HepG2 (cell line): ENCODE measurements at regions not wholly inside any gene's neighbourhood (a gene's known extent, or its start where the extent isn't known, plus 50 kb on each side); places are given as distances from the start of the nearest gene placed in this dataset.

Experiments
- ATAC-seq: fragments of 200-7000 bp; cut with Tn5 transposase; 3 replicates; pipeline ENCODE4 v1.9.1; 2020; ENCODE audit warnings: mild to moderate bottlenecking, moderate library complexity
- BruUV-seq: library from RNA; stranded (reverse); fragments of 400-500 nt; replicated peaks from 2 replicates; lab custom pipeline; 2021; lab: Mats Ljungman, UMichigan
- CTCF ChIA-PET: fragments of 300-600 bp; formaldehyde crosslinking; extraction: SDS; loops from one replicate; lab custom pipeline; 2021; ENCODE audit warnings: low total read pairs, inconsistent platforms, low intra/inter-chr PET ratio; lab: Yijun Ruan, JAX
- POLR2A ChIA-PET: fragments of 350-600 bp; sonication (Branson Sonifier 250); formaldehyde crosslinking; loops from one replicate; lab custom pipeline; 2020; ENCODE audit warnings: antibody characterized with exemption, inconsistent platforms; lab: Yijun Ruan, JAX
- DNase-seq: peaks from one replicate; pipeline ENCODE4 v3.0.0-alpha.2; 2015; ENCODE audit warnings: low spot score
- FAIRE-seq: peaks from 3 replicates; lab custom pipeline; 2011; peaks lifted over from hg19 to GRCh38; lab: Jason Lieb, UNC
- H2AFZ ChIP-seq: one replicate; pipeline ENCODE4 v1.6.1; 2011; ENCODE audit warnings: low read length, inconsistent platforms
- H3K27ac ChIP-seq: fragments of 300-600 bp; 3 replicates; pipeline ENCODE4 v1.8.0; 2011; ENCODE audit warnings: mixed run types, mild to moderate bottlenecking, mixed read lengths, low read length, inconsistent platforms; ENCODE audit not compliant: insufficient read depth; ENCODE audit errors: extremely low read length
- H3K27me3 ChIP-seq, 2 experiments: fragments of 200-600 bp in 1 of 2; 2 replicates in 1 of 2; 3 replicates in 1 of 2; pipeline versions ENCODE4 v1.6.0 to v1.8.0; 2011; ENCODE audit warnings: low read length in 2 of 2, mild to moderate bottlenecking in 2 of 2, moderate library complexity in 2 of 2, inconsistent platforms in 1 of 2; ENCODE audit not compliant: insufficient read depth in 2 of 2, control insufficient read depth in 1 of 2
- H3K36me3 ChIP-seq, 2 experiments: fragments of 200-600 bp in 1 of 2; replicated peaks in 1 of 2; 2 replicates in 1 of 2; 3 replicates in 1 of 2; pipeline versions ENCODE4 v1.5.1 to v1.8.0; 2011; ENCODE audit warnings: low read length in 2 of 2, inconsistent platforms in 1 of 2; ENCODE audit not compliant: insufficient read depth in 2 of 2, control insufficient read depth in 1 of 2
- H3K4me1 ChIP-seq: 2 replicates; pipeline ENCODE4 v1.5.1; 2012; ENCODE audit warnings: low read length, inconsistent platforms; ENCODE audit not compliant: insufficient read depth
- H3K4me2 ChIP-seq: 2 replicates; pipeline ENCODE4 v1.6.0; 2011; ENCODE audit warnings: low read depth, low read length, inconsistent platforms
- H3K4me3 ChIP-seq, 3 experiments: fragments of 200-600 bp in 1 of 3; sonication (generic), shearing (Covaris generic) in 1 of 3; replicated peaks in 1 of 3; 2 replicates each; pipeline ENCODE4 v1.5.1; 2011 to 2016; ENCODE audit warnings: low read length in 3 of 3, inconsistent platforms in 2 of 3, low read depth in 2 of 3, mild to moderate bottlenecking in 2 of 3, control low read depth in 1 of 3, mixed read lengths in 1 of 3; ENCODE audit not compliant: insufficient read depth in 1 of 3
- H3K79me2 ChIP-seq: one replicate; pipeline ENCODE4 v1.6.1; 2011; ENCODE audit warnings: low read length, inconsistent platforms; ENCODE audit not compliant: insufficient read depth
- H3K9ac ChIP-seq: 2 replicates; pipeline ENCODE4 v1.6.0; 2011; ENCODE audit warnings: mild to moderate bottlenecking, low read depth, low read length, inconsistent platforms; ENCODE audit not compliant: insufficient read depth
- H3K9me3 ChIP-seq: 2 replicates; pipeline ENCODE4 v1.5.1; 2012; ENCODE audit warnings: mild to moderate bottlenecking, low read length
- H4K20me1 ChIP-seq: 2 replicates; pipeline ENCODE4 v1.6.0; 2011; ENCODE audit warnings: inconsistent platforms, mild to moderate bottlenecking, low read length, moderate library complexity; ENCODE audit not compliant: insufficient read depth
- HNRNPH1 ChIP-seq: fragments of 200-400 bp; formaldehyde crosslinking; optimal IDR thresholded peaks from 2 replicates; pipeline ENCODE3; 2017; ENCODE audit warnings: mild to moderate bottlenecking, low read depth, low read length
- PHB2 ChIP-seq: fragments of 450-650 bp; IDR thresholded peaks from 2 replicates; pipeline ENCODE4 v1.6.1; 2018; ENCODE audit not compliant: partially characterized antibody
- ZNF234 ChIP-seq: sonication (generic); formaldehyde crosslinking; conservative IDR thresholded peaks from 2 replicates; pipeline ENCODE4 v1.5.1; 2020; ENCODE audit warnings: mild to moderate bottlenecking, missing genetic modification reagents
- WGBS: methylation state at CpG from one replicate; pipeline ENCODE4 v1.1.6; 2017; ENCODE audit warnings: low lambda C conversion rate; 5-methylcytosine and 5-hydroxymethylcytosine counted together
- in situ Hi-C: cut with HindIII; loops from 2 replicates; pipeline ENCODE4 v1.10.0; 2017; ENCODE audit warnings: low pct_unique_long_range_greater_than_20kb; ENCODE audit not compliant: extremely low pct_ligation_motif_present
- intact Hi-C: fragments of 100-400 bp; cut with micrococcal nuclease; formaldehyde crosslinking; loops from one replicate; pipeline ENCODE4 v1.10.0; 2022; ENCODE audit not compliant: unreplicated experiment
- TF ChIP-seq, protein P1 (sequence below): IDR thresholded peaks from 2 replicates; pipeline ENCODE4 v1.6.1; 2016; ENCODE audit warnings: control low read depth
- TF ChIP-seq, protein P2 (sequence below): sonication (generic); formaldehyde crosslinking; IDR thresholded peaks from 2 replicates; pipeline ENCODE4 v1.8.0; 2022; ENCODE audit warnings: mild to moderate bottlenecking, missing genetic modification reagents, moderate library complexity
- TF ChIP-seq, protein P3 (sequence below): sonication (generic); formaldehyde crosslinking; conservative IDR thresholded peaks from 2 replicates; pipeline ENCODE4 v1.8.1; 2023; ENCODE audit warnings: missing genetic modification reagents
- TF ChIP-seq, protein P4 (sequence below): IDR thresholded peaks from 2 replicates; pipeline ENCODE4 v1.4.0; 2020; ENCODE audit warnings: mild to moderate bottlenecking, missing genetic modification reagents

DNA sequence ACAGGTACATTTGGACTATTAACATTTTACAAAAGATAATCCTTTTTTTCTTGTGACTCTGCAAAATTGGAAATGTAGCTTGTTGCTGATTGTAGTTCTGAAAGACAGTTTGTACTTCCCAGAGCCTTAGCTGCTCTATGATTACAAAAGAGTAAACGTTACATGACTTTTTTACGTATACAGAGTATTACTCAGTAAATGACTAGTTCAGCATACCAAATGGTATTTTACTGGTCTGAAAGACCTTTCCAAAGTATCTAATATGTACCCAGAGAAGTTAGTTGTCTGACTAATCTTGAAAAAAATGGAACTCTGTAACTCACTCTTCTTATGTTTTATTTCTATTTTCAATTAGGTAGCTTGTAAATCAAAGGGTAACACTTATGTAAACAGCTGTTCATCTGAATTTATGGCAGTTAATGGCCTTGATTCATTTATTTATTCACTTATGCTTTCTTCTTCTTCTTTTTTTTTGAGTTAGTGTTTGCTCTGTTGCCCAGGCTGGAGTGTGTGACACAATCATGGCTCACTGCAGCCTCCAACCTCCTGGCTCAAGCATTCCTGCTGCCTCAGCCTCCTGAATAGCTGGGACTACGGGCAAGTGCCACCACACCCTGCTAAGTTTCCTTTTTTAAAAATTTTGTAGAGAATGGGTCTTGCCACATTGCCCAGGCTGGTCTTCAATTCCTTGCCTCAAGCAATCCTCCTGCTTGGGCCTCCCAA is 151.7 kb downstream of the C3orf38 start:
- no peak overlapping the region for H3K4me3 ChIP-seq
- in situ Hi-C loops: no loop called here
- TF ChIP-seq, protein P1, sequence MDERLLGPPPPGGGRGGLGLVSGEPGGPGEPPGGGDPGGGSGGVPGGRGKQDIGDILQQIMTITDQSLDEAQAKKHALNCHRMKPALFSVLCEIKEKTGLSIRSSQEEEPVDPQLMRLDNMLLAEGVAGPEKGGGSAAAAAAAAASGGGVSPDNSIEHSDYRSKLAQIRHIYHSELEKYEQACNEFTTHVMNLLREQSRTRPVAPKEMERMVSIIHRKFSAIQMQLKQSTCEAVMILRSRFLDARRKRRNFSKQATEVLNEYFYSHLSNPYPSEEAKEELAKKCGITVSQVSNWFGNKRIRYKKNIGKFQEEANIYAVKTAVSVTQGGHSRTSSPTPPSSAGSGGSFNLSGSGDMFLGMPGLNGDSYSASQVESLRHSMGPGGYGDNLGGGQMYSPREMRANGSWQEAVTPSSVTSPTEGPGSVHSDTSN (CRISPR knock-in tag): no peak
- TF ChIP-seq ZNF234 (CRISPR knock-in tag) (no peak), PHB2 (no peak), HNRNPH1 (no peak)
- TF ChIP-seq, protein P2, sequence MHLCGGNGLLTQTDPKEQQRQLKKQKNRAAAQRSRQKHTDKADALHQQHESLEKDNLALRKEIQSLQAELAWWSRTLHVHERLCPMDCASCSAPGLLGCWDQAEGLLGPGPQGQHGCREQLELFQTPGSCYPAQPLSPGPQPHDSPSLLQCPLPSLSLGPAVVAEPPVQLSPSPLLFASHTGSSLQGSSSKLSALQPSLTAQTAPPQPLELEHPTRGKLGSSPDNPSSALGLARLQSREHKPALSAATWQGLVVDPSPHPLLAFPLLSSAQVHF (CRISPR knock-in tag): no peak
- TF ChIP-seq, protein P3, sequence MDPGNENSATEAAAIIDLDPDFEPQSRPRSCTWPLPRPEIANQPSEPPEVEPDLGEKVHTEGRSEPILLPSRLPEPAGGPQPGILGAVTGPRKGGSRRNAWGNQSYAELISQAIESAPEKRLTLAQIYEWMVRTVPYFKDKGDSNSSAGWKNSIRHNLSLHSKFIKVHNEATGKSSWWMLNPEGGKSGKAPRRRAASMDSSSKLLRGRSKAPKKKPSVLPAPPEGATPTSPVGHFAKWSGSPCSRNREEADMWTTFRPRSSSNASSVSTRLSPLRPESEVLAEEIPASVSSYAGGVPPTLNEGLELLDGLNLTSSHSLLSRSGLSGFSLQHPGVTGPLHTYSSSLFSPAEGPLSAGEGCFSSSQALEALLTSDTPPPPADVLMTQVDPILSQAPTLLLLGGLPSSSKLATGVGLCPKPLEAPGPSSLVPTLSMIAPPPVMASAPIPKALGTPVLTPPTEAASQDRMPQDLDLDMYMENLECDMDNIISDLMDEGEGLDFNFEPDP (CRISPR knock-in tag): no peak
- TF ChIP-seq, protein P4, sequence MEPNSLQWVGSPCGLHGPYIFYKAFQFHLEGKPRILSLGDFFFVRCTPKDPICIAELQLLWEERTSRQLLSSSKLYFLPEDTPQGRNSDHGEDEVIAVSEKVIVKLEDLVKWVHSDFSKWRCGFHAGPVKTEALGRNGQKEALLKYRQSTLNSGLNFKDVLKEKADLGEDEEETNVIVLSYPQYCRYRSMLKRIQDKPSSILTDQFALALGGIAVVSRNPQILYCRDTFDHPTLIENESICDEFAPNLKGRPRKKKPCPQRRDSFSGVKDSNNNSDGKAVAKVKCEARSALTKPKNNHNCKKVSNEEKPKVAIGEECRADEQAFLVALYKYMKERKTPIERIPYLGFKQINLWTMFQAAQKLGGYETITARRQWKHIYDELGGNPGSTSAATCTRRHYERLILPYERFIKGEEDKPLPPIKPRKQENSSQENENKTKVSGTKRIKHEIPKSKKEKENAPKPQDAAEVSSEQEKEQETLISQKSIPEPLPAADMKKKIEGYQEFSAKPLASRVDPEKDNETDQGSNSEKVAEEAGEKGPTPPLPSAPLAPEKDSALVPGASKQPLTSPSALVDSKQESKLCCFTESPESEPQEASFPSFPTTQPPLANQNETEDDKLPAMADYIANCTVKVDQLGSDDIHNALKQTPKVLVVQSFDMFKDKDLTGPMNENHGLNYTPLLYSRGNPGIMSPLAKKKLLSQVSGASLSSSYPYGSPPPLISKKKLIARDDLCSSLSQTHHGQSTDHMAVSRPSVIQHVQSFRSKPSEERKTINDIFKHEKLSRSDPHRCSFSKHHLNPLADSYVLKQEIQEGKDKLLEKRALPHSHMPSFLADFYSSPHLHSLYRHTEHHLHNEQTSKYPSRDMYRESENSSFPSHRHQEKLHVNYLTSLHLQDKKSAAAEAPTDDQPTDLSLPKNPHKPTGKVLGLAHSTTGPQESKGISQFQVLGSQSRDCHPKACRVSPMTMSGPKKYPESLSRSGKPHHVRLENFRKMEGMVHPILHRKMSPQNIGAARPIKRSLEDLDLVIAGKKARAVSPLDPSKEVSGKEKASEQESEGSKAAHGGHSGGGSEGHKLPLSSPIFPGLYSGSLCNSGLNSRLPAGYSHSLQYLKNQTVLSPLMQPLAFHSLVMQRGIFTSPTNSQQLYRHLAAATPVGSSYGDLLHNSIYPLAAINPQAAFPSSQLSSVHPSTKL (CRISPR knock-in tag): no peak
- TF ChIP-seq, all 625 proteins: peak for 0
- FAIRE-seq (no peak), ATAC-seq (no peak), DNase-seq (no peak)
- no peaks in the 10 kb centered on the region; a peak in 1 of 5 replicates for H3K27me3 ChIP-seq
- no peak overlapping the region for H3K27ac ChIP-seq
- no peaks in the 10 kb centered on the region for H3K9me3 ChIP-seq
- ChIA-PET POLR2A (no interaction called here), CTCF (no interaction called here)
- H3K4me1 ChIP-seq: no peaks in the 10 kb centered on the region
- no peak overlapping the region for H2AFZ ChIP-seq
- no peaks in the 10 kb centered on the region for H4K20me1 ChIP-seq
- intact Hi-C loops: loop anchor here (5.0 kb wide), 1 partner anchor 676 kb away; no protein-coding TSS in a partner anchor
- BruUV-seq: no TSS peak
- no peak overlapping the region for H3K4me2 ChIP-seq
- WGBS: 28% methylated on average over 3 of the region's 3 CpGs
- no peaks in the 10 kb centered on the region for H3K36me3 ChIP-seq
- no peak overlapping the region for H3K9ac ChIP-seq
- H3K79me2 ChIP-seq: no peaks in the 10 kb centered on the region
